Peyer's patch (tissue), 4 donors: ENCODE measurements at regions not wholly inside any gene's neighbourhood (a gene's known extent, or its start where the extent isn't known, plus 50 kb on each side); places are given as distances from the start of the nearest gene placed in this dataset.

Source experiments
- DNase-seq, 3 donors: peaks; one replicate each; pipeline ENCODE4 v3.0.0-alpha.2; 2017 to 2019
- H3K27ac ChIP-seq, 4 donors: fragments of 200-600 bp; sonication (generic); one replicate each; pipeline ENCODE4 v1.5.1; 2016 to 2019
- H3K27me3 ChIP-seq, 2 donors: fragments of 200-600 bp; sonication (generic); one replicate each; pipeline ENCODE4 v1.5.1; 2019
- H3K36me3 ChIP-seq, 3 donors: fragments of 200-600 bp; sonication (generic); one replicate each; pipeline ENCODE4 v1.5.1; 2016 to 2019
- H3K4me1 ChIP-seq, 4 donors: fragments of 200-600 bp; sonication (generic); one replicate each; pipeline ENCODE4 v1.5.1; 2016 to 2019
- H3K4me3 ChIP-seq, 4 donors: fragments of 200-600 bp; sonication (generic); 1 replicate in 3 of 4; 2 replicates in 1 of 4; pipeline ENCODE4 v1.5.1; 2016 to 2019; ENCODE audit warnings: mild to moderate bottlenecking in 1 of 4
- H3K9me3 ChIP-seq, 4 donors: fragments of 200-600 bp; sonication (generic); one replicate each; pipeline ENCODE4 v1.5.1; 2016 to 2019; ENCODE audit warnings: mild to moderate bottlenecking in 1 of 4
- CTCF ChIP-seq, 6 experiments: fragments of 450-650 bp in 4 of 6; fragments of 200-600 bp in 2 of 6; sonication (generic) in 1 of 6; IDR thresholded peaks; one replicate each; pipeline ENCODE4 v1.5.1; 2017 to 2019; ENCODE audit warnings: antibody characterized with exemption in 6 of 6, mild to moderate bottlenecking in 3 of 6, moderate library complexity in 1 of 6
- POLR2A ChIP-seq, 2 donors: fragments of 450-650 bp; IDR thresholded peaks; one replicate each; pipeline ENCODE4 v1.5.1; 2017; ENCODE audit warnings: antibody characterized with exemption in 2 of 2, mild to moderate bottlenecking in 2 of 2, moderate library complexity in 2 of 2

- H3K4me3 ChIP-seq: no peak overlapping the region
- no peak for DNase-seq
- H3K36me3 ChIP-seq: no peaks in the 10 kb centered on the region
- TF ChIP-seq POLR2A (IDR thresholded peaks at IDR 0.05) (no peak), CTCF (IDR thresholded peaks at IDR 0.05) (no peak)
- no peaks in the 10 kb centered on the region for H3K27me3 ChIP-seq
- no peak overlapping the region for H3K27ac ChIP-seq
- no peaks in the 10 kb centered on the region for H3K9me3 ChIP-seq
- H3K4me1 ChIP-seq: no peaks in the 10 kb centered on the region
These were observed 346.1 kb downstream of the ANXA1 start for GRCh38 chr9:73497796-73498195.

- H3K36me3 ChIP-seq: no peaks in the 10 kb centered on the region
- TF ChIP-seq CTCF (IDR thresholded peaks at IDR 0.05): no peak
- no peak for TF ChIP-seq POLR2A (IDR thresholded peaks at IDR 0.05)
- no peak overlapping the region for H3K27ac ChIP-seq
- no peaks in the 10 kb centered on the region for H3K9me3 ChIP-seq
- H3K4me3 ChIP-seq: no peak overlapping the region
- no peak for DNase-seq
- no peaks in the 10 kb centered on the region for H3K27me3 ChIP-seq
- H3K4me1 ChIP-seq: no peaks in the 10 kb centered on the region
These were observed 363.6 kb downstream of the ANXA1 start for GRCh38 chr9:73515216-73515615.

GRCh38 chr9:73523391-73523790 is 371.7 kb downstream of the ANXA1 start:
- no peaks in the 10 kb centered on the region for H3K9me3 ChIP-seq
- no peak overlapping the region for H3K4me3 ChIP-seq
- no peak overlapping the region for H3K27ac ChIP-seq
- H3K4me1 ChIP-seq: no peaks in the 10 kb centered on the region
- TF ChIP-seq CTCF (IDR thresholded peaks at IDR 0.05) (no peak), POLR2A (IDR thresholded peaks at IDR 0.05) (no peak)
- no peaks in the 10 kb centered on the region for H3K27me3 ChIP-seq
- no peak for DNase-seq
- no peaks in the 10 kb centered on the region for H3K36me3 ChIP-seq

GRCh38 chr9:73525350-73525749 is 373.7 kb downstream of the ANXA1 start:
- no peaks in the 10 kb centered on the region for H3K4me1 ChIP-seq
- H3K27ac ChIP-seq: no peak overlapping the region
- no peaks in the 10 kb centered on the region for H3K36me3 ChIP-seq
- TF ChIP-seq POLR2A (IDR thresholded peaks at IDR 0.05) (no peak), CTCF (IDR thresholded peaks at IDR 0.05) (no peak)
- H3K9me3 ChIP-seq: no peaks in the 10 kb centered on the region
- DNase-seq: no peak
- H3K4me3 ChIP-seq: no peak overlapping the region
- no peaks in the 10 kb centered on the region for H3K27me3 ChIP-seq

- no peaks in the 10 kb centered on the region for H3K9me3 ChIP-seq
- no peaks in the 10 kb centered on the region for H3K27me3 ChIP-seq
- TF ChIP-seq POLR2A (IDR thresholded peaks at IDR 0.05) (no peak), CTCF (IDR thresholded peaks at IDR 0.05) (no peak)
- H3K36me3 ChIP-seq: no peaks in the 10 kb centered on the region
- no peak for DNase-seq
- H3K4me1 ChIP-seq: no peaks in the 10 kb centered on the region
- no peak overlapping the region for H3K27ac ChIP-seq
- H3K4me3 ChIP-seq: no peak overlapping the region
These were observed 375.9 kb downstream of the ANXA1 start for GRCh38 chr9:73527521-73527920.

- DNase-seq: no peak
- H3K4me3 ChIP-seq: no peak overlapping the region
- H3K36me3 ChIP-seq: no peaks in the 10 kb centered on the region
- no peak for TF ChIP-seq POLR2A (IDR thresholded peaks at IDR 0.05)
- TF ChIP-seq CTCF (IDR thresholded peaks at IDR 0.05): no peak
- H3K27me3 ChIP-seq: no peaks in the 10 kb centered on the region
- no peaks in the 10 kb centered on the region for H3K4me1 ChIP-seq
- H3K27ac ChIP-seq: no peak overlapping the region
- no peaks in the 10 kb centered on the region for H3K9me3 ChIP-seq
These were observed 377.3 kb downstream of the ANXA1 start for GRCh38 chr9:73528926-73529325.
